SHP77 treated with DMSO at 0.1 percent for 48 hours (cell line): ENCODE measurements at regions not wholly inside any gene's neighbourhood (a gene's known extent, or its start where the extent isn't known, plus 50 kb on each side); places are given as distances from the start of the nearest gene placed in this dataset.
"Not testable (repeated sequence)": the region's sequence is repeated elsewhere in the genome, so short reads cannot be mapped to it uniquely, and the experiment has no call there.

ENCODE experiments used
- DNase-seq: peaks from one replicate; lab custom pipeline; 2025; lab: John Stamatoyannopoulos, UW

- no peak for DNase-seq
Measured at GRCh38 chr2:6139142-6139541, 447.0 kb downstream of the SOX11 start.

- DNase-seq = peak; percentile 12
Measured at GRCh38 chr2:6139916-6140315, 447.7 kb downstream of the SOX11 start.

- no peak for DNase-seq
Measured at GRCh38 chr2:6140509-6140908, 448.3 kb downstream of the SOX11 start.

- DNase-seq = no peak
Measured at GRCh38 chr2:6143812-6144211, 451.6 kb downstream of the SOX11 start.

GRCh38 chr2:6147215-6147614, 455.0 kb downstream of the SOX11 start:
- DNase-seq = not testable (repeated sequence)

- DNase-seq = peak; percentile 45
Measured at GRCh38 chr2:6148882-6149281, 456.7 kb downstream of the SOX11 start.

GRCh38 chr2:6159606-6160005, 467.4 kb downstream of the SOX11 start:
- no peak for DNase-seq

GRCh38 chr2:6163932-6164331, 471.7 kb downstream of the SOX11 start:
- DNase-seq = no peak

GRCh38 chr2:6164986-6165747, 473.0 kb downstream of the SOX11 start:
- no peak for DNase-seq

DNA sequence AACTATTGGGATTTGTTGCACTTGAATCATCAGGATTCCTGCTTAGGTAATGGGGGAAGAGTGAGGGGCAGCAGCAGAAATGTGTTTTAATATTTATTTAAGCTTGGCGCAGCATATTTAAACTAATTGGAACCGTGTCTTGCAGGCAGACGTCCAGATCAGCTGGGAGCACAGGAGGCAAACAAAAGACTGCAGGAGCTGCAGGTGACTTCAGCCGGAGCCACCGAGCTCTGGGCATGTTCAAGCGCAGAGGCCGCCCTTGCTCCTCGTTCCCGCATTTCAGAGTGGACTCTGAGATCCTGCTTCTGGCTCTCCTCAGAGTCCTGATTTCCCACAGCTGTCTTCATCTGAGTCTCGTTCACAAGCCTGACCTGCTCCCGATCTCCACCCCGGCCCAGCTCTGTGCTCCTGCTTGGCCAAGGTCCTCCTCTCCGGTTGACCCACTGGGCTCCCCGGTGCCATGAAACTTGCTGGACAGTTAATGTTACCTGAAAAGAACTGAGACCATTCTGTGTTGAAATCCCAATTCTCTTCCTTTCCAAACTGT, 475.5 kb downstream of the SOX11 start:
- peak; percentile 62 for DNase-seq

GRCh38 chr2:6168485-6168884, 476.3 kb downstream of the SOX11 start:
- DNase-seq = no peak

DNA sequence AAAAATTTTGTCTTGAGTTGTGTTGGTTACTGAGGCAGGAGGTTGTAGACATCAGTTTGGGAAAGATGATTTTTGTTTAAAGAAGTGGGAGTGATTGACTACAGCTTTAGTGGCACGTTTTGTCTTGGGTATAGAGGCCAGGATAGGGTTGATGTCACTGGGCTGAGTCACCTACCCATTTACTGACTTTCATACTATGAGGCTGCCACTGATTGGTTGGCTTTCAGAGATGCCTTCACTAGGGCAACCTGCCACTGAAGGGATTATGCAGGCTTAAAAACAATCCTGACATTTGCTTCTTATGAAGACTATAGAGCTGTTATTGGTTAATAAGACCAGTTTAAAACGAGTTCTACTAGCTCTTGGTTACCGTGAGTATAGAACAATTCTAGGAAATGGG, 479.1 kb downstream of the SOX11 start:
- no peak for DNase-seq

GRCh38 chr2:6177811-6178210, 485.6 kb downstream of the SOX11 start:
- no peak for DNase-seq

DNA sequence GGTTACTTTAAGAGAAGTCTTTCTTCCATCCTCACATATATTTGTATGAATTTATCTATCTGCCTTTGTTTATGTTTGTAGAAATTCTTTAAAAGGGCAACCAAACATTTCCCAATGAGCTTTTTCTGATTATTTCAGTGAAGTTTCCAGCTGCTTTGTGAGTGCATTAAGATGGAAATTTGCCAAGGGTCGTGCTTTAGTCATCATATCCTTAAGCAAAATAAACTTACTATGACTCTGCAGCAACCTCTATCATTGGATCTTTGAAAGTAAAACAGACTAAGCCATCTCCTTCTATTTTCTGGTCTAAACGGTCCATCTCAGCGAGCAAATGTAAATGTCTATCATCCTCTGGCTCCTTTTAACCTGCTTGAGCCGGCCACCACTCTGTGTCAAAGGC, 489.3 kb downstream of the SOX11 start:
- no peak for DNase-seq

GRCh38 chr2:6181926-6182325, 489.7 kb downstream of the SOX11 start:
- DNase-seq = no peak

- no peak for DNase-seq
Measured at GRCh38 chr2:6183226-6183625, 491.0 kb downstream of the SOX11 start.

GRCh38 chr2:6184532-6185292, 492.5 kb downstream of the SOX11 start:
- peak; percentile 52 for DNase-seq

- DNase-seq = peak; percentile 70
Measured at GRCh38 chr2:6186332-6187151, 494.4 kb downstream of the SOX11 start.

DNA sequence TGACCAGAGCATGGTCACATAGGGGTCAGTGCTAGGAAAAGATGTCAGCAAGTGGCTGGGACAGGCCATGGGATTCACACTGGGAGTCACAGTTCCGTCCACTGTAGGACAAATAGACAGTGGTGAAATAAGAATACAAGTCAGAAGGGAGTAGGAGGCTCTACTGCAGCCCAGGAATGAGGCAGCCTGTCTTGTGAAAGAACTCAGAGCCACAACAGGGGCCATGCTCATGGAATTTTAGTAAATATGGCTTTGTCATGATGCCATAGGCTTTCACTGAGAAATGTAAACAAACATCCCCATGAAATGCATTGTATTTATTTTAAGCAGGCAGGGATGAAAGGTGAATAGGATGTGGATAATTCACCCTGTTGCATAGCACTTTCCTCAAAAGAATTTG, 504.3 kb downstream of the SOX11 start:
- DNase-seq = no peak

DNA sequence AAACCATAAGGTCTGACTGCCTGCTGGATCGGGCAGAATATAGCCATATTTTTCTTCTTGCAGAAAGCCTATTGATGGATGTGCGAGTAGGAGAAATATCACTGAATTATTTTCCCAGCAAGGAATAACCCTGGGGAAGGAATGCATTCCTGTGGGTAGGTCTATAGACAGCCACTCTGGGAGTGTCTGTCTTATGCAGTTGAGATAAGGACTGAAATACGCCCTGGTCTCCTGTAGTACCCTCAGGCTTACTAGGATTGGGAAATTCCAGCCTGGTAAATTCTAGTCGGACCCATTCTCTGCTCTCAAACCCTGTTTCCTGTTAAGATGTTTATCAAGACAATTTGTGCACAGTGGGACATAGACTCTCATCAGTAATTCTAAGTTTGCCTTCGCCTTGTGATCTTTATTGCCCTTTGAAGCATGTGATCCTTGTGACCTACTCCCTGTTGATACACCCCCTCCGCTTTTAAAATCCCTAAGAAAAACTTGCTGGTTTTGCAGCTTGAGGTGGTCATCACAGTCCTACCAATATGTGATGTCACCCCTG, 506.3 kb downstream of the SOX11 start:
- DNase-seq = not testable (repeated sequence)

DNA sequence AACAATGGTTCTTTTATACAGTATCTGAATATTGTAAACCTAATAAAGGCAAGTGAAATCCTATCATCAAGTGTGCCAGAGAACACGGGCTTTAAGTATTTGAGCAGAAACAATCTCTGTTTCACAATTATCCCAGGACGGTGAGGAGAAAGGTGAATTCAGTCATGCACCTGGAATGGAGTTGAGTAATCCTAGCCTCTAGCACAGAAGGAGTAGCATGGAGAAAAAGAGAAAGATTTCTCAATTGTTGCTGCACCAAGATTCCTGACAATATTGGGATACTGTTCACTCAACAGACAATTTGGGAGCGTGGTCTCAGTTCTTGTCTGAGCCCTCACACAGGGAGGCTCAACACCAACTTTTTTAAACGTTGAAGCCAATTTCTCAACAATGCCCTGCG, 510.6 kb downstream of the SOX11 start:
- no peak for DNase-seq
